Neuron (in vitro differentiated cells): ENCODE measurements at regions not wholly inside any gene's neighbourhood (a gene's known extent, or its start where the extent isn't known, plus 50 kb on each side); places are given as distances from the start of the nearest gene placed in this dataset.
"Not testable (repeated sequence)": the region's sequence is repeated elsewhere in the genome, so short reads cannot be mapped to it uniquely, and the experiment has no call there.

ENCODE experiments used
- H2AFZ ChIP-seq: one replicate; pipeline ENCODE4 v1.6.1; 2013; ENCODE audit warnings: low read depth, mild to moderate bottlenecking, inconsistent platforms, low read length, moderate library complexity
- H3K27me3 ChIP-seq: one replicate; pipeline ENCODE4 v1.6.1; 2013; ENCODE audit warnings: low read length; ENCODE audit not compliant: insufficient read depth
- H3K36me3 ChIP-seq: one replicate; pipeline ENCODE4 v1.6.1; 2013; ENCODE audit warnings: low read length; ENCODE audit not compliant: insufficient read depth
- H3K4me1 ChIP-seq: one replicate; pipeline ENCODE4 v1.6.1; 2013; ENCODE audit warnings: low read length; ENCODE audit not compliant: insufficient read depth
- H3K4me3 ChIP-seq: 2 replicates; pipeline ENCODE4 v1.5.1; 2013; ENCODE audit warnings: mild to moderate bottlenecking, low read length, moderate library complexity
- H3K9me3 ChIP-seq: one replicate; pipeline ENCODE4 v1.6.1; 2013; ENCODE audit warnings: low read length

GRCh38 chr9:32015795-32016194 is 368.6 kb upstream of the ACO1 start:
- no peaks in the 10 kb centered on the region for H3K36me3 ChIP-seq
- H3K4me1 ChIP-seq: no peaks in the 10 kb centered on the region
- no peak overlapping the region for H2AFZ ChIP-seq
- H3K4me3 ChIP-seq: no peak overlapping the region
- H3K9me3 ChIP-seq: no peaks in the 10 kb centered on the region
- no peaks in the 10 kb centered on the region for H3K27me3 ChIP-seq

- Histone ChIP-seq H3K4me3 (no peak overlapping the region), H2AFZ (no peak overlapping the region), H3K9me3 (no peaks in the 10 kb centered on the region), H3K4me1 (no peaks in the 10 kb centered on the region), H3K27me3 (no peaks in the 10 kb centered on the region), H3K36me3 (no peaks in the 10 kb centered on the region)
These were observed 338.9 kb upstream of the ACO1 start for GRCh38 chr9:32045513-32045912.

GRCh38 chr9:32067261-32067660 is 317.2 kb upstream of the ACO1 start:
- H3K4me3 ChIP-seq: no peak overlapping the region
- H3K9me3 ChIP-seq: no peaks in the 10 kb centered on the region
- H3K4me1 ChIP-seq: no peaks in the 10 kb centered on the region
- H3K36me3 ChIP-seq: no peaks in the 10 kb centered on the region
- H2AFZ ChIP-seq: no peak overlapping the region
- no peaks in the 10 kb centered on the region for H3K27me3 ChIP-seq

- Histone ChIP-seq H3K9me3 (no peaks in the 10 kb centered on the region), H3K36me3 (no peaks in the 10 kb centered on the region)
These were observed 315.2 kb upstream of the ACO1 start for GRCh38 chr9:32069169-32069813.

GRCh38 chr9:32069969-32070368 is 314.5 kb upstream of the ACO1 start:
- no peak overlapping the region for H2AFZ ChIP-seq
- no peaks in the 10 kb centered on the region for H3K27me3 ChIP-seq
- H3K9me3 ChIP-seq: no peaks in the 10 kb centered on the region
- no peaks in the 10 kb centered on the region for H3K4me1 ChIP-seq
- no peaks in the 10 kb centered on the region for H3K36me3 ChIP-seq
- no peak overlapping the region for H3K4me3 ChIP-seq

More at GRCh38 chr9:32069169-32069813, 315.2 kb upstream of the ACO1 start:
- no peaks in the 10 kb centered on the region for H3K4me1 ChIP-seq
- H3K27me3 ChIP-seq: no peaks in the 10 kb centered on the region
- H3K4me3 ChIP-seq: no peak overlapping the region
- H2AFZ ChIP-seq: no peak overlapping the region

- H3K4me3 ChIP-seq: no peak overlapping the region
- no peaks in the 10 kb centered on the region for H3K9me3 ChIP-seq
- H3K36me3 ChIP-seq: no peaks in the 10 kb centered on the region
- no peaks in the 10 kb centered on the region for H3K4me1 ChIP-seq
- no peak overlapping the region for H2AFZ ChIP-seq
- H3K27me3 ChIP-seq: no peaks in the 10 kb centered on the region
These were observed 311.9 kb upstream of the ACO1 start for GRCh38 chr9:32072570-32072969.

GRCh38 chr9:32092031-32092430 is 292.4 kb upstream of the ACO1 start:
- no peaks in the 10 kb centered on the region for H3K36me3 ChIP-seq
- H3K9me3 ChIP-seq: no peaks in the 10 kb centered on the region
- H3K27me3 ChIP-seq: no peaks in the 10 kb centered on the region
- H3K4me3 ChIP-seq: no peak overlapping the region
- H2AFZ ChIP-seq: no peak overlapping the region
- no peaks in the 10 kb centered on the region for H3K4me1 ChIP-seq

- Histone ChIP-seq H3K36me3 (no peaks in the 10 kb centered on the region), H2AFZ (no peak overlapping the region), H3K27me3 (no peaks in the 10 kb centered on the region), H3K9me3 (no peaks in the 10 kb centered on the region), H3K4me3 (no peak overlapping the region), H3K4me1 (no peaks in the 10 kb centered on the region)
These were observed 267.2 kb upstream of the ACO1 start for GRCh38 chr9:32117291-32117690.

GRCh38 chr9:32128546-32128945 is 255.9 kb upstream of the ACO1 start:
- H3K27me3 ChIP-seq: no peaks in the 10 kb centered on the region
- no peaks in the 10 kb centered on the region for H3K9me3 ChIP-seq
- H2AFZ ChIP-seq: no peak overlapping the region
- no peaks in the 10 kb centered on the region for H3K36me3 ChIP-seq
- H3K4me1 ChIP-seq: no peaks in the 10 kb centered on the region
- H3K4me3 ChIP-seq: no peak overlapping the region

- H3K4me1 ChIP-seq, H3K27me3 ChIP-seq, H3K9me3 ChIP-seq, H2AFZ ChIP-seq, H3K4me3 ChIP-seq, H3K36me3 ChIP-seq: not testable (repeated sequence)
These were observed 253.7 kb upstream of the ACO1 start for GRCh38 chr9:32130709-32131108.

- no peak overlapping the region for H2AFZ ChIP-seq
- no peaks in the 10 kb centered on the region for H3K9me3 ChIP-seq
- H3K4me3 ChIP-seq: no peak overlapping the region
- H3K27me3 ChIP-seq: no peaks in the 10 kb centered on the region
- no peaks in the 10 kb centered on the region for H3K4me1 ChIP-seq
- H3K36me3 ChIP-seq: no peaks in the 10 kb centered on the region
These were observed 247.6 kb upstream of the ACO1 start for GRCh38 chr9:32136700-32137339.

- Histone ChIP-seq H3K4me3 (no peak overlapping the region), H3K36me3 (no peaks in the 10 kb centered on the region), H2AFZ (no peak overlapping the region), H3K4me1 (no peaks in the 10 kb centered on the region), H3K27me3 (no peaks in the 10 kb centered on the region), H3K9me3 (no peaks in the 10 kb centered on the region)
These were observed 242.4 kb upstream of the ACO1 start for GRCh38 chr9:32142074-32142473.

- not testable (repeated sequence) for H3K36me3 ChIP-seq, H3K9me3 ChIP-seq, H3K4me3 ChIP-seq, H3K4me1 ChIP-seq, H2AFZ ChIP-seq, H3K27me3 ChIP-seq
These were observed 235.9 kb upstream of the ACO1 start for GRCh38 chr9:32148553-32148952.

GRCh38 chr9:32161209-32161608 is 223.2 kb upstream of the ACO1 start:
- Histone ChIP-seq H3K36me3 (no peaks in the 10 kb centered on the region), H3K4me3 (no peak overlapping the region), H2AFZ (no peak overlapping the region), H3K9me3 (no peaks in the 10 kb centered on the region), H3K4me1 (no peaks in the 10 kb centered on the region), H3K27me3 (no peaks in the 10 kb centered on the region)
